Keratinocyte (primary cell): ENCODE measurements at regions not wholly inside any gene's neighbourhood (a gene's known extent, or its start where the extent isn't known, plus 50 kb on each side); places are given as distances from the start of the nearest gene placed in this dataset.

ENCODE experiments used
- EZH2 ChIP-seq: IDR thresholded peaks from one replicate; pipeline ENCODE4 v1.6.1; 2012; ENCODE audit warnings: inconsistent platforms, mild to moderate bottlenecking, low read length, moderate library complexity
- TF ChIP-seq, protein P1 (sequence below), 3 experiments: IDR thresholded peaks in 1 of 3; conservative IDR thresholded peaks in 1 of 3; optimal IDR thresholded peaks in 1 of 3; 2 replicates in 2 of 3; 3 replicates in 1 of 3; pipeline versions ENCODE3 to v1.5.1; 2011; ENCODE audit warnings: low read length in 3 of 3, mild to moderate bottlenecking in 3 of 3, moderate library complexity in 2 of 3, control low read depth in 1 of 3, inconsistent platforms in 1 of 3; ENCODE audit not compliant: insufficient read depth in 2 of 3; ENCODE audit errors: extremely low read depth in 1 of 3

DNA sequence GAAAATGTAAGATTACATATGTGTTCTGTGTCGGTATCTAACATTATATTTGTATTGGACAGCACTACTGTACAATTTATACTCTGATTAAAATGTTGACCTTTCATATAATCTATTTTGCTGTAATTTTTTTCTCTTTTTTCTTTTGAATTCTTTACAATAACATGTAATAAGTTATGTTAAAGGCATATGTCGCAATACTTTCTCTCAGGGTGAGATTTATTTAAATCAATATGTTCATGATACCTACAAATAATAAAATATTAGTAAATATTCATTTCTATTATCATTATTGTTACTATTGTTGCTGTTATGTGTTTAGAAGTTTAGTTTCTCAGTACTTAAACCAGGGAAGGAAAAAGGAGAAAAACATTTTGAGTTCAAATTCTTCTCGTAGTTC lies 807.4 kb downstream of the STIM2 start:
- TF ChIP-seq, protein P1, sequence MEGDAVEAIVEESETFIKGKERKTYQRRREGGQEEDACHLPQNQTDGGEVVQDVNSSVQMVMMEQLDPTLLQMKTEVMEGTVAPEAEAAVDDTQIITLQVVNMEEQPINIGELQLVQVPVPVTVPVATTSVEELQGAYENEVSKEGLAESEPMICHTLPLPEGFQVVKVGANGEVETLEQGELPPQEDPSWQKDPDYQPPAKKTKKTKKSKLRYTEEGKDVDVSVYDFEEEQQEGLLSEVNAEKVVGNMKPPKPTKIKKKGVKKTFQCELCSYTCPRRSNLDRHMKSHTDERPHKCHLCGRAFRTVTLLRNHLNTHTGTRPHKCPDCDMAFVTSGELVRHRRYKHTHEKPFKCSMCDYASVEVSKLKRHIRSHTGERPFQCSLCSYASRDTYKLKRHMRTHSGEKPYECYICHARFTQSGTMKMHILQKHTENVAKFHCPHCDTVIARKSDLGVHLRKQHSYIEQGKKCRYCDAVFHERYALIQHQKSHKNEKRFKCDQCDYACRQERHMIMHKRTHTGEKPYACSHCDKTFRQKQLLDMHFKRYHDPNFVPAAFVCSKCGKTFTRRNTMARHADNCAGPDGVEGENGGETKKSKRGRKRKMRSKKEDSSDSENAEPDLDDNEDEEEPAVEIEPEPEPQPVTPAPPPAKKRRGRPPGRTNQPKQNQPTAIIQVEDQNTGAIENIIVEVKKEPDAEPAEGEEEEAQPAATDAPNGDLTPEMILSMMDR (optimal IDR thresholded peaks at IDR 0.05 in 1 of 3, IDR thresholded peaks at IDR 0.05 in 1 of 3, conservative IDR thresholded peaks at IDR 0.05 in 1 of 3; ENCODE audit: extremely low read depth in 1 of 3, insufficient read depth in 2 of 3, low read length in 3 of 3), result no peak
- no peak for TF ChIP-seq EZH2
